Uterus (tissue), 3 donors: ENCODE measurements at regions not wholly inside any gene's neighbourhood (a gene's known extent, or its start where the extent isn't known, plus 50 kb on each side); places are given as distances from the start of the nearest gene placed in this dataset.

ENCODE experiments used
- DNase-seq, 2 donors: peaks; one replicate each; pipeline ENCODE4 v3.0.0-alpha.2; 2019 to 2020
- H3K27ac ChIP-seq, 2 donors: fragments of 200-600 bp; sonication (generic); 1 replicate in 1 of 2; 2 replicates in 1 of 2; pipeline ENCODE4 v1.5.1; 2016 to 2018
- H3K27me3 ChIP-seq, 2 donors: fragments of 200-600 bp; sonication (generic); one replicate each; pipeline ENCODE4 v1.5.1; 2018 to 2019; ENCODE audit warnings: control low read depth in 1 of 2
- H3K36me3 ChIP-seq, 2 donors: fragments of 200-600 bp; sonication (generic); one replicate each; pipeline ENCODE4 v1.5.1; 2019; ENCODE audit warnings: control low read depth in 1 of 2
- H3K4me1 ChIP-seq, 2 donors: fragments of 200-600 bp; sonication (generic); one replicate each; pipeline ENCODE4 v1.5.1; 2018 to 2019; ENCODE audit warnings: control low read depth in 1 of 2
- H3K4me3 ChIP-seq, 2 donors: fragments of 200-600 bp; sonication (generic); 1 replicate in 1 of 2; 2 replicates in 1 of 2; pipeline ENCODE4 v1.5.1; 2018 to 2019; ENCODE audit warnings: mild to moderate bottlenecking in 1 of 2
- H3K9me3 ChIP-seq, 2 donors: fragments of 200-600 bp; sonication (generic); one replicate each; pipeline ENCODE4 v1.5.1; 2019; ENCODE audit warnings: control low read depth in 1 of 2
- CTCF ChIP-seq, 4 experiments: fragments of 200-600 bp in 2 of 4; fragments of 450-650 bp in 2 of 4; sonication (generic) in 2 of 4; IDR thresholded peaks; one replicate each; pipeline ENCODE4 v1.5.1; 2016 to 2019; ENCODE audit warnings: antibody characterized with exemption in 4 of 4, mild to moderate bottlenecking in 2 of 4, moderate library complexity in 1 of 4
- POLR2A ChIP-seq, 2 donors: fragments of 450-650 bp; IDR thresholded peaks; one replicate each; pipeline ENCODE4 v1.6.1; 2016; ENCODE audit warnings: antibody characterized with exemption in 2 of 2, mild to moderate bottlenecking in 1 of 2, moderate library complexity in 1 of 2
- intact Hi-C: fragments of 100-400 bp; cut with DNase I; formaldehyde crosslinking; loops from one replicate; pipeline ENCODE4 v1.15.1; 2023; ENCODE audit warnings: low total_unique reads
- donor health status: DM: yes; HTN: yes; CAD: no.

- H3K4me1 ChIP-seq = no peaks in the 10 kb centered on the region
- intact Hi-C loops = no loop called here
- DNase-seq = no peak
- H3K27ac ChIP-seq = no peak overlapping the region
- H3K27me3 ChIP-seq = no peaks in the 10 kb centered on the region
- no peaks in the 10 kb centered on the region for H3K36me3 ChIP-seq
- TF ChIP-seq POLR2A (IDR thresholded peaks at IDR 0.05) = no peak
- H3K4me3 ChIP-seq = no peak overlapping the region
- H3K9me3 ChIP-seq = no peaks in the 10 kb centered on the region
These were observed 85.3 kb upstream of the ATP2B1 start for GRCh38 chr12:89793946-89794345.

- no peaks in the 10 kb centered on the region for H3K36me3 ChIP-seq
- H3K27ac ChIP-seq = no peak overlapping the region
- H3K9me3 ChIP-seq = no peaks in the 10 kb centered on the region
- no peak overlapping the region for H3K4me3 ChIP-seq
- no peak for DNase-seq
- H3K27me3 ChIP-seq = no peaks in the 10 kb centered on the region
- intact Hi-C loops = no loop called here
- no peak for TF ChIP-seq CTCF (IDR thresholded peaks at IDR 0.05)
- no peak for TF ChIP-seq POLR2A (IDR thresholded peaks at IDR 0.05)
- no peaks in the 10 kb centered on the region for H3K4me1 ChIP-seq
These were observed 82.6 kb upstream of the ATP2B1 start for GRCh38 chr12:89791286-89791685.

GRCh38 chr12:89789862-89790261 is 81.2 kb upstream of the ATP2B1 start:
- Histone ChIP-seq H3K4me3 (no peak overlapping the region), H3K27me3 (no peaks in the 10 kb centered on the region), H3K9me3 (no peaks in the 10 kb centered on the region), H3K36me3 (no peaks in the 10 kb centered on the region), H3K4me1 (no peaks in the 10 kb centered on the region), H3K27ac (no peak overlapping the region)
- intact Hi-C loops = no loop called here
- DNase-seq = no peak
- no peak for TF ChIP-seq POLR2A (IDR thresholded peaks at IDR 0.05)
- TF ChIP-seq CTCF (IDR thresholded peaks at IDR 0.05) = no peak

- intact Hi-C loops = no loop called here
These were observed 79.1 kb upstream of the ATP2B1 start for GRCh38 chr12:89787763-89788162.

GRCh38 chr12:89786177-89786810 is 77.7 kb upstream of the ATP2B1 start:
- H3K36me3 ChIP-seq = no peaks in the 10 kb centered on the region
- H3K4me3 ChIP-seq = no peak overlapping the region
- TF ChIP-seq CTCF (IDR thresholded peaks at IDR 0.05) (no peak), POLR2A (IDR thresholded peaks at IDR 0.05) (no peak)
- H3K9me3 ChIP-seq = no peaks in the 10 kb centered on the region
- H3K27ac ChIP-seq = no peak overlapping the region
- H3K27me3 ChIP-seq = no peaks in the 10 kb centered on the region
- intact Hi-C loops = no loop called here
- no peaks in the 10 kb centered on the region for H3K4me1 ChIP-seq
- DNase-seq = no peak

More at GRCh38 chr12:89787763-89788162, 79.1 kb upstream of the ATP2B1 start:
- Histone ChIP-seq H3K27me3 (no peaks in the 10 kb centered on the region), H3K4me1 (no peaks in the 10 kb centered on the region), H3K4me3 (no peak overlapping the region), H3K27ac (no peak overlapping the region), H3K36me3 (no peaks in the 10 kb centered on the region), H3K9me3 (no peaks in the 10 kb centered on the region)
- no peak for DNase-seq
- TF ChIP-seq CTCF (IDR thresholded peaks at IDR 0.05) (no peak), POLR2A (IDR thresholded peaks at IDR 0.05) (no peak)
